ENCODE measurements at regions not wholly inside any gene's neighbourhood (a gene's known extent, or its start where the extent isn't known, plus 50 kb on each side); places are given as distances from the start of the nearest gene placed in this dataset.

DNA sequence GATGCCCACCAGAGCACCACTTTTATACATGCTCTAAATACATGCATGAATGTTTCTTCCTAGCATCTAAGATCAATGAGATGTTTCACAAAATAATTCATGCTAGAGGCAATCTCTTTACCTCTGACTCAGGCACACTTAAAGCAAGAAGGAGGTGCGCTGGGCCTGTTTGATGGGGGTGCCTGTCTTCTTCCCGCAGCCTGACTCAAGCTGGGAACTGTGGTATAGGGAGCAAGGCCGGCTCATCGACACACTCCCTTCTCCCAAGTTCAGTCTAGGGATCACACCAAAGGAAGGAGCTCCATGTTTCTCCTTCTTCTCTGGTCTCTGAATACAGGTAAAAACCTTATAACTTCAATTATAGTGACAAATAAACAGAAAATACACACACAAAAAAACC is 333.8 kb upstream of the MAD2L1 start:
- H3K4me3 Mint-ChIP-seq, result no peak overlapping the region
- Histone ChIP-seq H2AFZ (no peak overlapping the region; the same call in 1 of the 2 replicates), H3K4me2 (no peak overlapping the region), H3F3A (replicated peaks; ENCODE audit: low read depth) (no peaks in the 10 kb centered on the region), H3K36me3 (ENCODE audit: insufficient read depth) (no peaks in the 10 kb centered on the region), H3K27ac (ENCODE audit: low read depth) (no peak overlapping the region), H4K20me1 (replicated peaks; ENCODE audit: insufficient read depth) (no peaks in the 10 kb centered on the region), H3K79me2 (replicated peaks; ENCODE audit: insufficient read depth) (no peaks in the 10 kb centered on the region), H3K9me2 (ENCODE audit: insufficient read depth) (no peaks in the 10 kb centered on the region), H3K27me3 (ENCODE audit: insufficient read depth) (no peaks in the 10 kb centered on the region), H3K4me1 (ENCODE audit: insufficient read depth) (no peaks in the 10 kb centered on the region), H3K4me3 (no peak overlapping the region)
- ATAC-seq (no peak), DNase-seq (ENCODE audit: low spot score) (no peak)
- no peaks in the 10 kb centered on the region for H3K27me3 Mint-ChIP-seq (ENCODE audit: insufficient read depth, low read depth, poor library complexity)
- TF ChIP-seq POLR2AphosphoS5 (IDR thresholded peaks at IDR 0.05; ENCODE audit: low read depth) (no peak), STAT1 (IDR thresholded peaks at IDR 0.05; ENCODE audit: unreplicated experiment) (no peak), EZH2 (IDR thresholded peaks at IDR 0.05; ENCODE audit: low read depth, unreplicated experiment) (no peak), ZNF331 (CRISPR knock-in tag; IDR thresholded peaks at IDR 0.05; ENCODE audit: low read depth) (no peak), JUNB (IDR thresholded peaks at IDR 0.05; ENCODE audit: unreplicated experiment) (no peak), ZNF114 (CRISPR knock-in tag; IDR thresholded peaks at IDR 0.05) (no peak)
- TF ChIP-seq, protein P1, sequence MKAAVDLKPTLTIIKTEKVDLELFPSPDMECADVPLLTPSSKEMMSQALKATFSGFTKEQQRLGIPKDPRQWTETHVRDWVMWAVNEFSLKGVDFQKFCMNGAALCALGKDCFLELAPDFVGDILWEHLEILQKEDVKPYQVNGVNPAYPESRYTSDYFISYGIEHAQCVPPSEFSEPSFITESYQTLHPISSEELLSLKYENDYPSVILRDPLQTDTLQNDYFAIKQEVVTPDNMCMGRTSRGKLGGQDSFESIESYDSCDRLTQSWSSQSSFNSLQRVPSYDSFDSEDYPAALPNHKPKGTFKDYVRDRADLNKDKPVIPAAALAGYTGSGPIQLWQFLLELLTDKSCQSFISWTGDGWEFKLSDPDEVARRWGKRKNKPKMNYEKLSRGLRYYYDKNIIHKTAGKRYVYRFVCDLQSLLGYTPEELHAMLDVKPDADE (IDR thresholded peaks at IDR 0.05), result no peak
- H3K36me3 Mint-ChIP-seq (ENCODE audit: low read depth), result no peaks in the 10 kb centered on the region
- no peaks in the 10 kb centered on the region for H3K9me3 Mint-ChIP-seq
- H3K4me1 Mint-ChIP-seq, result peaks cover 7% of the 10 kb centered on the region
- H3K27ac Mint-ChIP-seq, result no peak overlapping the region

DNA sequence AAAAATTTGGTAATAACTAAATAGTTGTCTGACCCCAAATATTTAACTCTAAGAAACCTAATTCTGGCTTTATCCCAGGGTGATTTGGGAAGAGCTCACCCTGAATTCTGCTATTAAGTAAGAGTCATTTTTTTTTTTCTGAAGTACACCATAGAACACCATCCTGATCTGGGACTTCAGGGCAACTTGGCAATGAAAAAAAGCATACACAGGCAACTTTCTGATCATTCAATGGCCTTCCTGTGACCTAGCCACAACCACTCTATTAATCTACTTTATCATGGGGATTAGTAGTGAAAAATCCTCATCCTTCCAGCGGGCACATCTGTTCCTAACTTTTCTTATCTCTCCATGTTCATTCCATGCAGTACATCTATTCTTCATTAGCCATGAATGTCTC is 333.2 kb upstream of the MAD2L1 start:
- Mint-ChIP-seq H3K4me1 (peaks cover 7% of the 10 kb centered on the region), H3K36me3 (ENCODE audit: low read depth) (no peaks in the 10 kb centered on the region), H3K27me3 (ENCODE audit: insufficient read depth, low read depth, poor library complexity) (no peaks in the 10 kb centered on the region), H3K27ac (no peak overlapping the region), H3K9me3 (no peaks in the 10 kb centered on the region), H3K4me3 (no peak overlapping the region)
- Histone ChIP-seq H3K79me2 (replicated peaks; ENCODE audit: insufficient read depth) (no peaks in the 10 kb centered on the region), H3K27ac (ENCODE audit: low read depth) (no peak overlapping the region), H3F3A (replicated peaks; ENCODE audit: low read depth) (no peaks in the 10 kb centered on the region), H2AFZ (no peak overlapping the region), H3K27me3 (ENCODE audit: insufficient read depth) (no peaks in the 10 kb centered on the region), H3K4me2 (no peak overlapping the region), H3K9me2 (ENCODE audit: insufficient read depth) (0 out of 2 replicates have a peak, but pooled peaks cover 3% of the 10 kb centered on the region), H3K4me3 (no peak overlapping the region), H4K20me1 (replicated peaks; ENCODE audit: insufficient read depth) (no peaks in the 10 kb centered on the region), H3K4me1 (ENCODE audit: insufficient read depth) (no peaks in the 10 kb centered on the region), H3K36me3 (ENCODE audit: insufficient read depth) (no peaks in the 10 kb centered on the region)
- ATAC-seq, result no peak
- no peak for DNase-seq (ENCODE audit: low spot score)
- TF ChIP-seq, protein P2, sequence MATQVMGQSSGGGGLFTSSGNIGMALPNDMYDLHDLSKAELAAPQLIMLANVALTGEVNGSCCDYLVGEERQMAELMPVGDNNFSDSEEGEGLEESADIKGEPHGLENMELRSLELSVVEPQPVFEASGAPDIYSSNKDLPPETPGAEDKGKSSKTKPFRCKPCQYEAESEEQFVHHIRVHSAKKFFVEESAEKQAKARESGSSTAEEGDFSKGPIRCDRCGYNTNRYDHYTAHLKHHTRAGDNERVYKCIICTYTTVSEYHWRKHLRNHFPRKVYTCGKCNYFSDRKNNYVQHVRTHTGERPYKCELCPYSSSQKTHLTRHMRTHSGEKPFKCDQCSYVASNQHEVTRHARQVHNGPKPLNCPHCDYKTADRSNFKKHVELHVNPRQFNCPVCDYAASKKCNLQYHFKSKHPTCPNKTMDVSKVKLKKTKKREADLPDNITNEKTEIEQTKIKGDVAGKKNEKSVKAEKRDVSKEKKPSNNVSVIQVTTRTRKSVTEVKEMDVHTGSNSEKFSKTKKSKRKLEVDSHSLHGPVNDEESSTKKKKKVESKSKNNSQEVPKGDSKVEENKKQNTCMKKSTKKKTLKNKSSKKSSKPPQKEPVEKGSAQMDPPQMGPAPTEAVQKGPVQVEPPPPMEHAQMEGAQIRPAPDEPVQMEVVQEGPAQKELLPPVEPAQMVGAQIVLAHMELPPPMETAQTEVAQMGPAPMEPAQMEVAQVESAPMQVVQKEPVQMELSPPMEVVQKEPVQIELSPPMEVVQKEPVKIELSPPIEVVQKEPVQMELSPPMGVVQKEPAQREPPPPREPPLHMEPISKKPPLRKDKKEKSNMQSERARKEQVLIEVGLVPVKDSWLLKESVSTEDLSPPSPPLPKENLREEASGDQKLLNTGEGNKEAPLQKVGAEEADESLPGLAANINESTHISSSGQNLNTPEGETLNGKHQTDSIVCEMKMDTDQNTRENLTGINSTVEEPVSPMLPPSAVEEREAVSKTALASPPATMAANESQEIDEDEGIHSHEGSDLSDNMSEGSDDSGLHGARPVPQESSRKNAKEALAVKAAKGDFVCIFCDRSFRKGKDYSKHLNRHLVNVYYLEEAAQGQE (IDR thresholded peaks at IDR 0.05; ENCODE audit: unreplicated experiment), result no peak
- TF ChIP-seq EZH2 (IDR thresholded peaks at IDR 0.05; ENCODE audit: low read depth, unreplicated experiment) (no peak), POLR2AphosphoS5 (IDR thresholded peaks at IDR 0.05; ENCODE audit: low read depth) (no peak), NANOG (IDR thresholded peaks at IDR 0.05; ENCODE audit: borderline replicate concordance) (no peak), ZNF114 (CRISPR knock-in tag; IDR thresholded peaks at IDR 0.05) (no peak), EZH2phosphoT487 (IDR thresholded peaks at IDR 0.05; ENCODE audit: unreplicated experiment) (no peak), ZNF331 (CRISPR knock-in tag; IDR thresholded peaks at IDR 0.05; ENCODE audit: low read depth) (no peak), CREB1 (CRISPR knock-in tag; IDR thresholded peaks at IDR 0.05; ENCODE audit: low read depth) (no peak)
- TF ChIP-seq, protein P3, sequence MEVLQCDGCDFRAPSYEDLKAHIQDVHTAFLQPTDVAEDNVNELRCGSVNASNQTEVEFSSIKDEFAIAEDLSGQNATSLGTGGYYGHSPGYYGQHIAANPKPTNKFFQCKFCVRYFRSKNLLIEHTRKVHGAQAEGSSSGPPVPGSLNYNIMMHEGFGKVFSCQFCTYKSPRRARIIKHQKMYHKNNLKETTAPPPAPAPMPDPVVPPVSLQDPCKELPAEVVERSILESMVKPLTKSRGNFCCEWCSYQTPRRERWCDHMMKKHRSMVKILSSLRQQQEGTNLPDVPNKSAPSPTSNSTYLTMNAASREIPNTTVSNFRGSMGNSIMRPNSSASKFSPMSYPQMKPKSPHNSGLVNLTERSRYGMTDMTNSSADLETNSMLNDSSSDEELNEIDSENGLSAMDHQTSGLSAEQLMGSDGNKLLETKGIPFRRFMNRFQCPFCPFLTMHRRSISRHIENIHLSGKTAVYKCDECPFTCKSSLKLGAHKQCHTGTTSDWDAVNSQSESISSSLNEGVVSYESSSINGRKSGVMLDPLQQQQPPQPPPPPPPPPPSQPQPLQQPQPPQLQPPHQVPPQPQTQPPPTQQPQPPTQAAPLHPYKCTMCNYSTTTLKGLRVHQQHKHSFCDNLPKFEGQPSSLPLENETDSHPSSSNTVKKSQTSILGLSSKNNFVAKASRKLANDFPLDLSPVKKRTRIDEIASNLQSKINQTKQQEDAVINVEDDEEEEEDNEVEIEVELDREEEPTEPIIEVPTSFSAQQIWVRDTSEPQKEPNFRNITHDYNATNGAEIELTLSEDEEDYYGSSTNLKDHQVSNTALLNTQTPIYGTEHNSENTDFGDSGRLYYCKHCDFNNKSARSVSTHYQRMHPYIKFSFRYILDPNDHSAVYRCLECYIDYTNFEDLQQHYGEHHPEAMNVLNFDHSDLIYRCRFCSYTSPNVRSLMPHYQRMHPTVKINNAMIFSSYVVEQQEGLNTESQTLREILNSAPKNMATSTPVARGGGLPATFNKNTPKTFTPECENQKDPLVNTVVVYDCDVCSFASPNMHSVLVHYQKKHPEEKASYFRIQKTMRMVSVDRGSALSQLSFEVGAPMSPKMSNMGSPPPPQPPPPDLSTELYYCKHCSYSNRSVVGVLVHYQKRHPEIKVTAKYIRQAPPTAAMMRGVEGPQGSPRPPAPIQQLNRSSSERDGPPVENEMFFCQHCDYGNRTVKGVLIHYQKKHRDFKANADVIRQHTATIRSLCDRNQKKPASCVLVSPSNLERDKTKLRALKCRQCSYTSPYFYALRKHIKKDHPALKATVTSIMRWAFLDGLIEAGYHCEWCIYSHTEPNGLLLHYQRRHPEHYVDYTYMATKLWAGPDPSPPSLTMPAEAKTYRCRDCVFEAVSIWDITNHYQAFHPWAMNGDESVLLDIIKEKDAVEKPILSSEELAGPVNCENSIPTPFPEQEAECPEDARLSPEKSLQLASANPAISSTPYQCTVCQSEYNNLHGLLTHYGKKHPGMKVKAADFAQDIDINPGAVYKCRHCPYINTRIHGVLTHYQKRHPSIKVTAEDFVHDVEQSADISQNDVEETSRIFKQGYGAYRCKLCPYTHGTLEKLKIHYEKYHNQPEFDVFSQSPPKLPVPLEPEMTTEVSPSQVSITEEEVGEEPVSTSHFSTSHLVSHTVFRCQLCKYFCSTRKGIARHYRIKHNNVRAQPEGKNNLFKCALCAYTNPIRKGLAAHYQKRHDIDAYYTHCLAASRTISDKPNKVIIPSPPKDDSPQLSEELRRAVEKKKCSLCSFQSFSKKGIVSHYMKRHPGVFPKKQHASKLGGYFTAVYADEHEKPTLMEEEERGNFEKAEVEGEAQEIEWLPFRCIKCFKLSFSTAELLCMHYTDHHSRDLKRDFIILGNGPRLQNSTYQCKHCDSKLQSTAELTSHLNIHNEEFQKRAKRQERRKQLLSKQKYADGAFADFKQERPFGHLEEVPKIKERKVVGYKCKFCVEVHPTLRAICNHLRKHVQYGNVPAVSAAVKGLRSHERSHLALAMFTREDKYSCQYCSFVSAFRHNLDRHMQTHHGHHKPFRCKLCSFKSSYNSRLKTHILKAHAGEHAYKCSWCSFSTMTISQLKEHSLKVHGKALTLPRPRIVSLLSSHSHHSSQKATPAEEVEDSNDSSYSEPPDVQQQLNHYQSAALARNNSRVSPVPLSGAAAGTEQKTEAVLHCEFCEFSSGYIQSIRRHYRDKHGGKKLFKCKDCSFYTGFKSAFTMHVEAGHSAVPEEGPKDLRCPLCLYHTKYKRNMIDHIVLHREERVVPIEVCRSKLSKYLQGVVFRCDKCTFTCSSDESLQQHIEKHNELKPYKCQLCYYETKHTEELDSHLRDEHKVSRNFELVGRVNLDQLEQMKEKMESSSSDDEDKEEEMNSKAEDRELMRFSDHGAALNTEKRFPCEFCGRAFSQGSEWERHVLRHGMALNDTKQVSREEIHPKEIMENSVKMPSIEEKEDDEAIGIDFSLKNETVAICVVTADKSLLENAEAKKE (CRISPR knock-in tag; IDR thresholded peaks at IDR 0.05), result no peak
